DMS79 (cell line): ENCODE measurements at regions not wholly inside any gene's neighbourhood (a gene's known extent, or its start where the extent isn't known, plus 50 kb on each side); places are given as distances from the start of the nearest gene placed in this dataset.
A peak's percentile ranks its signal among the peaks of the same experiment; 100 is the strongest.

Experiments used
- DNase-seq: peaks from one replicate; lab custom pipeline; 2025; lab: John Stamatoyannopoulos, UW

GRCh38 chr12:77629141-77629540 is 201.6 kb upstream of the NAV3 start:
- no peak for DNase-seq

DNA sequence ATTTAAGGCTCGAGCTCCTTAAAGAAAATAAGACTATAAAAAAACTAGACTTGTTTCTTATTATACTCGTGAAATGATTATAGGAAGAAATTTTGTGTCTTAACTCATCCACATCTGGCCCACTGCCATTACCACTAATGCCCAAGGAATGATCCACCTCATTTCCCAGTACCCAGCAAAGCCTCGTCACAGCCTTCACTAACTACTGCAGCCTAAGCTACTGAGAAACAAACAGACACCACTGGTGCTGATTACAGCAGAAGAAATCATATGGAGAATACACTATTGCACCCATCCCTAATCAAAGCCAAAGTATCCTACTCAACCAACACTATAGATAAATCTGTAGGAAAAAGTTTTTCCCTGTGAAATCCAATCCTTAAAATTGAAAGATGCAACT is 205.3 kb upstream of the NAV3 start:
- DNase-seq = no peak

DNA sequence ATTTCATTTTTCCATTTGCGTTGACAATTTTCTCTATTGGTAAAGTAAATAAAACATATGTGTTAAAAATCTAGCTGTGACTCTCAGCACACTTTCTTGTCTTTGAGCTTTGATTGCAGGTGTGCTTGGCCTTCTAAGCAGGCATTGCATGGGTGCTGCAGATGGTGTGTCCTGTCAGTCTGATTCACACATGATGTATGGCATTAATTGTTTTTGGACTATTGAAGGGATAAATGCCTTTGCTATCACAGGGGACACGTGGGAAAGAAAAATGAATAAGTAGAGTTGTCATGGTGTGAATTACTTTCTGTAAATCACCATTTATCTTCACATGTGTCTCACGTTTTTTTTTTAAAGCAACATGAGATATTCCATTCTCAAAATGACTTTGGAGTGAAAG is 211.3 kb upstream of the NAV3 start:
- no peak for DNase-seq

DNA sequence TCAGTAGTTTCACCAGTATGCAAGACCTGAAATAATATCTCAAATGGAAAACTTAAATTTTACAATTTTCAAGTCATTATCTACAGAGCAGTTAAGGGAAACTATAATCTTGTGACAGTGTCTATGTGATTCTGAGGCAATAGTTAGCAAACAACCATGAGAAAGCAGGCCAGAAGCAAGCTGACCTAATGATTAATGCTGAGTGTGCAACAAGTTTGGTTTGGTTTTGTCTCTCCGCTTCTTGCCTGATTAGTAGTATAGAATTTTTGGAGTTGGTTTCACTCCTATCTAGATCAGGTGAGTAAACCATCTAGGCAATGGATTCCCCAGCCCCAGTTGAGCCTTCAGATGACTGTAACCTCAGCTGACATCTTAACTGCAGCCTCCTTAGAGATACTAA is 212.9 kb upstream of the NAV3 start:
- DNase-seq = no peak

DNA sequence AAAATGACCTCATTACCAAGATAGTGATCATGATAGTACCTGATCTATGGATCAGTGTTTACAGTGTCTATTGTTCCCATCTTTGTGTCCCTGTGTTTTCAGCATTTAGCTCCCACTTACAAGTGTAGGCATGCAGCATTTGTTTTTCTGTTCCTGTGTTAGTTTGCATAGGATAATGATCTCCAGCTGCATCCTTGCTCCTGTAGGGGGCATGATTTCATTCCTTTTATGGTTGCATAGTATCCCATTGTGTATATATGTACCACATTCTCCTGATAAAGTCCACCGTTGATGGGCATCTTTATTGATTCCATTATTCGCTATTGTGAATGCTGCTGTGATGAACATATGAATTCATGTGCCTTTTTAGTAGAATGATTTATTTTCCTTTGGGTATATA is 215.4 kb upstream of the NAV3 start:
- no peak for DNase-seq

- no peak for DNase-seq
Measured at GRCh38 chr12:77613411-77613810, 217.3 kb upstream of the NAV3 start.

DNA sequence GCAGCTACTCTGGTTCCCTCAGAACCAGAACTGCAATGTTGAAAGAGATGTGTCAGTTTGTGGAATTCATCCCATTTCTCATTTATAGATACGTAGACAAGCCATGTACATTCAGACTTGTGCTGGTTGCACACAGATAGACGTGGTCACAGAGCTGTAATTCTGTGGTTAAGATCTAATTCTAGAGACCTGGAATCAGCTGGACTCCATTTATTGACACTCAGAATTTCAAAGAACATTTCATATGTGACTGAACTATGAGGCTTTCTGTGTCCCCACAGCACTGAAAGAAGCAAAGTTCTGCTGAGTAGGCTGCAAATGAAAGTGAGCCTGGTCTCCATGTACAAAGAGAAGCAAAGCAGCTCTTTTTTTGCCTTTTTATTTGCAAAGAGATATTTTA is 220.2 kb upstream of the NAV3 start:
- DNase-seq = no peak

DNA sequence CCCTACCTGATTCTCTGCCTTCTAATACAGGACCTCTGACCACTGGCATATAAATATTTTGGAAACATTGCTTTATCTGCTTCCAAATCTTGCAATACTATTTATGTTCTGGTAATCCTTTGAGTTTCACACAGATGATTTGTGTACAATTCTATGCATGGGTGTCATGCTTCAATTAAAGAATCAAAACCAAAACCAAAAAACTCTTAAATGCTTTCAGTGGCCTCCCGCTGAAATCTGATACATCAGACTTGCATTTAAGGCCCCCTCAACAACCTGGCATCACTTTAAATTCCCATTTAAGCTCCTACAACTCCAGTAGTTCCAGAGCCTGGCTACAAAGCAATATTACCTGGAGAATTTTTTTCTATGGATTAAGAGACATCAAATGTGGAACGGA is 221.7 kb upstream of the NAV3 start:
- peak; percentile 68 for DNase-seq

- DNase-seq = no peak
Measured at GRCh38 chr12:77608271-77608824, 222.3 kb upstream of the NAV3 start.

DNA sequence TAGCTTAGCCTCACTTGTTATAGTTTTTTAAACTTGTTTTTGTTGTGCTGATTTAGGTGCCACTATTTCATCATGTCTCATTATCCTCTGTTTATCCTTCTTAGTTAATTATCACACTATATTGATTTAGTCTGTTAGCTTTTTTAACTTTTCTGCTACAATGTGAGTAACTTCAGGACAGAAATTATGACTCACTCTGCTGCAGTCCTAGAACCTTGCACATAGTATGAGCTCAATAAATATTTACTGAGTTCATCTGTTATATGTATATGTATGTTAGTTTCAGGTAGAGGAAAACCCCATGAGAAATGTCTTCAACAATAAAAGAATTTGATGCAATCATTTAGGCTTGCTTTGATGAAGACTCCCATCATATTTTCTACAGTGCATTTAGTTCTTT is 224.3 kb upstream of the NAV3 start:
- no peak for DNase-seq

- no peak for DNase-seq
Measured at GRCh38 chr12:77603946-77604345, 226.7 kb upstream of the NAV3 start.

DNA sequence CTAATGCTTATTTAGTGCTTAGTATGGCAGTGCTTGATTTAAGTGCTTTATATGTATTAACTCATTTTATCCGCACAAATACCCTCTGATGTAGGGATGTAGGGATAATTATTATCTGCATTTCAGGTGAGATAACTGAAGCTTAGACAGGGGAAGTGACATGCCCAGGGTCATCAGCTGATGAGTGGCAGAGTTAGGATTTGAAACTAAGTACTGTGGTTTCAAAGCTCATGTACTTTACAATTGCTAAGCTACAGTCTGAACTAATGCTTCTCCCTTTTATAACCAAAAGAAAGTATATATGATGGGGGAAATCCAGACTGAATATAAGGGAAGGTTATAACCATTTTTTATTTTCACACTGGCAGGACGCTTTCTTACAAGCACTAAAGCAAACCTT is 229.6 kb upstream of the NAV3 start:
- DNase-seq = no peak

DNA sequence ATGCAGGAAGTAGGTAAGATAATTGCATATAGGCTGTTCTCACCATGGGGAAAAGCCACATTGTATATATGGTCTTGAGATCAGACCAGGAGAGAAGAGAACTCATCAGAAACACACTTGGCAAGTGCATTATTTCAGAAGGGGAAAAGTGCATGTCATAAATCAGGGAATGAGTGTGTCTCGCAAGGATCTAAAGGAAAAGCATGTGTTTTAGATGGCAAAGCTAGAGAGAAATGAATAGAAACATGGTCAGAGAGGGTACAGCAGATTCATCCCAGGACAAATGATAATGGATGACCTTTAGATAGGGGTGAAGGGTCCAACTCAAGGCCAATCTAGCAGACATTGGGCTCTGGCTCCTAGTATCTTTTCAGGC is 230.2 kb upstream of the NAV3 start:
- no peak for DNase-seq

DNA sequence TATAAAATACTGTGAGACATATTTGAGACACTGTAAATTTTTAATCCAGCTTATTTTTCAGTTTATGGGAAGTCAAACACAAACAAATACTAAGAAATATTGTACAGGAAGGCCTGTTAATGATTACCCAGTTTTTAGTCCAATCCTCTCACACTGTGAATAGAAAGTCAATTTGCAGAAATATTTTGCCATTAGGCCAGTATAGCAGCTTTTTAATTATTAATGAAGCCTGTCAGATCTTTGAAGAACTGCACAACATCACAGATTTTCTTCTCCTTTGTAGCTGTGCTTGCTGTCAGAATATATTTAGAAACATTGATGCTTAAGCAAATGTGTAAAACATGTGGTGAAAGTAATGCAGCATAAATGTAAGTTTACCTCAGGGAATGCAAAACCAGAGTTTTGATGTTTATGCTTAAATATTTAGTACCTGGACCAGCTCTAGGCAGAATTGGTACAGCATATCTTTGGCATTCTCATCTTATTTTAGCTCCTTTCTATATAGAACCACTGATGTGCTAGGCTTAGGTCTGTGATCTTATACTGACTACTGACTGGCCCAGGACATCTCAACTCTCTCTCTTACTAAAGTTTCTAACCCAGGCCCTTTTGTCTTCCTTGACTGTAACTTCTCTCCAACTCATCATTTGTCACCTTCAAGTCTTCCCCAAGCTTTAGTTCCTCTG is 230.8 kb upstream of the NAV3 start:
- no peak for DNase-seq

DNA sequence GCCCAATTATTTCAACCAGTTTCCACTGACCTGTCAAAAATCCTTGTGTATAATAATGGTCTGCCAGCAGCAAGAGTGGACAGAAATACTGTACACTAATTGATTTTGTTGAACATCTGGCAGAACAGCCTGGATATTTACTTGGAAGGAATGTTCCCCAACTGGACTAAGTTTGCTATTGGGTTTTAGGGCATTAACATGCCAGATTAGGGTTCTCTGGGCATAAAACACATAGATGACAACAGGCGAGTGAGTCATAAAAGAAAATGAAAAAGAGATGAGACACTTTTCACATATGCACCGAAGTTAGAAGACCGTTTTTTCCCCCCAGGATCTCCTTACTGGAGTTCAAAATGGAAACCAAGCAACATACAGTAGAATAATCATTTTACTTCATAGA is 236.3 kb upstream of the NAV3 start:
- DNase-seq = no peak

- no peak for DNase-seq
Measured at GRCh38 chr12:77592836-77593235, 237.9 kb upstream of the NAV3 start.

GRCh38 chr12:77591959-77592743 is 238.5 kb upstream of the NAV3 start:
- DNase-seq = no peak

- no peak for DNase-seq
Measured at GRCh38 chr12:77590306-77590705, 240.4 kb upstream of the NAV3 start.

DNA sequence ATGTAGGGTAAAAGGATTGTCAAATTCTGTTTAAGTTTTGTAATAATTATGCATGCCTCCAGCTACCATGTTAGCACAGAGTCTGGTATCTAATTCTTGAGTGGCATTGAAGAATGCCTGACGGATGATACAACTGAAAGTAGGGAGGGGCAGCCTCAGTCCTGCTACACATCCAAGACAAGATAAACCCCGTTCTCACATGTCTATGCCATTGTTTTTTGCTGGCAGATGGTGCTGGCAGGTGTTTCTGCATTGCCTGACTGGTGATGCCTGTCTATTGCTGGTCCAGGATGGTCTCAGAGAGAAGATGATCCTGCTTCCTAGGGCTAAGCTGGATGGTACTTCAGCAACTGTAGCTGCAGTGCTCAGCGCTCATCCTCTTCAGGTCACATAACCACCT is 245.8 kb upstream of the NAV3 start:
- DNase-seq = no peak

DNA sequence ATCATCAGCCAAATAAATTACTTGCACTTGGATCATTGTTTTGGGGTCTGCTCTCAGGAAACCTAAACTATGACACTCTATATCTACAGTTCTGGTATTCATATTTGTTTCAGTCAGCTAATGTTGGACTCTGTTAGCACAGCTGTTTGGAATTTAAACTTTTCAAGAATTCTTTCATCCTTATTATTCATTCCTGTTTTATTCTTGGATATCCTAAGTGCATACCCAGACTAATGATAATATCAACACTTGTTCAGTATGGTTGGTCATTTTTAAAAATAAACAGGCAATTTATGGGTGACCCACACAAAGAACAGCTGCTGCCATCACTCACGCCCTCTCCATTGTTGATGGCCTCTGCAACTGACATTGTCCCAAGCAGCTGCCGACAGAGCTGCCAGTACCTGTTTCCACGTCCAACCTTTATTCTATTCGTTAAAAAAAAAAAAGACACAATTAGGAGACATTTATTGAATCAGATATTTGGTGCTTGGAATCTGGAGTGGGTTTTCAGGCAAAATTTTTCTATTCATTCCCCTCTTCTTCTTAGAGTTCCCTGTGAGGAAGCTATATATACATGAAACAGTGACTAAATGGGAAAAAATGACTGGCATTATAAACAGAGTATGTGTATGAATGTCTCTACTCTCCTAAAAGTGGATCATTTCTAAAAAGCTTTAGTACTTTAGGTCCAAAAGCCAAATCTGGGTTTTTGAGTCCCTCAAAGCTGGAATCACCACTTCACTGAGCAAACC is 252.1 kb upstream of the NAV3 start:
- DNase-seq = no peak

GRCh38 chr12:77577791-77578190 is 252.9 kb upstream of the NAV3 start:
- no peak for DNase-seq

GRCh38 chr12:77575376-77575919 is 255.2 kb upstream of the NAV3 start:
- no peak for DNase-seq

DNA sequence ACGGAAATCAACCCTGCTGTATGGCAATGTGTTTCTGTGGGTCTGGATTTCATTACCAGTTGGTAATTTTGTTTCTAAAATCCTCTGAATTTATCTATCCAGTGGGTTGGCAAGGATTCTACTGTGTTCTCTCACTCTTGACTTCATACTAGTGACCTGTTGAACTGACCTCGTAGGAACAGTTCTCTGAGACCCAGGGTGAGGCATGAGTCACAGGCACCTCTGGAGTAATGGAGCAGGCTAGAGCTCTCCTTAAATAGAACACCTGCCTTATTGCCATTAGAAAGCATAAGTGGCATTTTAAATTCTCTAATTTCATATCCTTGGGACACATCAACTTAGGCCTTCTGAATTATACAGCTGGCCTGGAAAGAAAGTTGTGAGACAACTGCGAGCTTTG is 258.3 kb upstream of the NAV3 start:
- DNase-seq = peak; percentile 78
